Karpas-422 (cell line): ENCODE measurements at regions not wholly inside any gene's neighbourhood (a gene's known extent, or its start where the extent isn't known, plus 50 kb on each side); places are given as distances from the start of the nearest gene placed in this dataset.

Experiments used
- DNase-seq: peaks from one replicate; pipeline ENCODE4 v3.0.0-alpha.2; 2015
- H2AFZ ChIP-seq: fragments of 200-600 bp; sonication (generic); 2 replicates; pipeline ENCODE4 v1.6.1; 2014; ENCODE audit warnings: antibody characterized with exemption, low read length, mixed read lengths
- H3K27ac ChIP-seq: fragments of 200-600 bp; sonication (generic); 2 replicates; pipeline ENCODE4 v1.5.1; 2014; ENCODE audit warnings: mild to moderate bottlenecking, low read length, moderate library complexity
- H3K27me3 ChIP-seq: fragments of 200-600 bp; sonication (generic); 2 replicates; pipeline ENCODE4 v1.6.1; 2014; ENCODE audit warnings: low read length, mixed read lengths
- H3K36me3 ChIP-seq: fragments of 200-600 bp; sonication (generic); 2 replicates; pipeline ENCODE4 v1.6.1; 2014; ENCODE audit warnings: low read length, mixed read lengths; ENCODE audit not compliant: insufficient read depth
- H3K4me1 ChIP-seq: fragments of 200-600 bp; sonication (generic); 2 replicates; pipeline ENCODE4 v1.6.1; 2014; ENCODE audit warnings: mild to moderate bottlenecking, low read length, mixed read lengths
- H3K4me2 ChIP-seq: fragments of 200-600 bp; sonication (generic); 2 replicates; pipeline ENCODE4 v1.6.1; 2014; ENCODE audit warnings: low read length, low read depth, mild to moderate bottlenecking; ENCODE audit not compliant: poor library complexity, severe bottlenecking
- H3K4me3 ChIP-seq: fragments of 200-600 bp; sonication (generic); 2 replicates; pipeline ENCODE4 v1.5.1; 2014; ENCODE audit warnings: mild to moderate bottlenecking, antibody characterized with exemption, low read length, mixed read lengths
- H3K79me2 ChIP-seq: fragments of 200-600 bp; sonication (generic); 2 replicates; pipeline ENCODE4 v1.6.1; 2014; ENCODE audit warnings: mild to moderate bottlenecking, low read length, mixed read lengths
- H3K9ac ChIP-seq: fragments of 200-600 bp; sonication (generic); 2 replicates; pipeline ENCODE4 v1.6.0; 2014; ENCODE audit warnings: low read length
- H3K9me2 ChIP-seq: fragments of 200-600 bp; sonication (generic), shearing (Covaris generic); replicated peaks from 2 replicates; pipeline ENCODE4 v1.6.0; 2014; ENCODE audit warnings: mild to moderate bottlenecking, low read length, moderate library complexity; ENCODE audit not compliant: insufficient read depth
- H3K9me3 ChIP-seq: fragments of 300-700, 200-600 bp; sonication (generic); 2 replicates; pipeline ENCODE4 v1.6.1; 2014; ENCODE audit warnings: low read length, mixed read lengths
- H4K20me1 ChIP-seq: fragments of 200-600 bp; sonication (generic); 2 replicates; pipeline ENCODE4 v1.6.1; 2014; ENCODE audit warnings: mild to moderate bottlenecking, antibody characterized with exemption, low read length, low read depth; ENCODE audit not compliant: insufficient read depth

- Histone ChIP-seq H4K20me1 (no peaks in the 10 kb centered on the region), H3K4me2 (no peak overlapping the region), H3K36me3 (no peaks in the 10 kb centered on the region), H3K4me3 (no peak overlapping the region), H2AFZ (no peak overlapping the region), H3K4me1 (no peaks in the 10 kb centered on the region), H3K9me3 (no peaks in the 10 kb centered on the region), H3K79me2 (no peaks in the 10 kb centered on the region), H3K27me3 (no peaks in the 10 kb centered on the region), H3K9me2 (no peaks in the 10 kb centered on the region), H3K9ac (no peak overlapping the region), H3K27ac (no peak overlapping the region)
- DNase-seq = no peak
Measured at GRCh38 chr4:15314974-15315373, 112.9 kb upstream of the C1QTNF7 start.

GRCh38 chr4:15317246-15317645, 110.6 kb upstream of the C1QTNF7 start:
- Histone ChIP-seq H3K4me1 (no peaks in the 10 kb centered on the region), H3K9me3 (no peaks in the 10 kb centered on the region), H3K27ac (no peak overlapping the region), H4K20me1 (0 out of 2 replicates have a peak, but pooled peaks cover 3% of the 10 kb centered on the region), H3K9me2 (no peaks in the 10 kb centered on the region), H3K4me2 (no peak overlapping the region), H3K36me3 (no peaks in the 10 kb centered on the region), H2AFZ (no peak overlapping the region), H3K9ac (no peak overlapping the region), H3K4me3 (no peak overlapping the region), H3K27me3 (no peaks in the 10 kb centered on the region), H3K79me2 (no peaks in the 10 kb centered on the region)
- DNase-seq = no peak

- no peak overlapping the region for H2AFZ ChIP-seq
Measured at GRCh38 chr4:15318621-15319348, 109.0 kb upstream of the C1QTNF7 start.

GRCh38 chr4:15320121-15320678, 107.6 kb upstream of the C1QTNF7 start:
- no peaks in the 10 kb centered on the region for H3K36me3 ChIP-seq
- no peaks in the 10 kb centered on the region for H3K9me2 ChIP-seq
- H3K4me2 ChIP-seq = no peak overlapping the region
- no peak overlapping the region for H2AFZ ChIP-seq
- no peaks in the 10 kb centered on the region for H3K27me3 ChIP-seq
- no peaks in the 10 kb centered on the region for H3K4me1 ChIP-seq
- DNase-seq = no peak
- H3K9ac ChIP-seq = no peak overlapping the region
- no peaks in the 10 kb centered on the region for H3K79me2 ChIP-seq
- H3K4me3 ChIP-seq = no peak overlapping the region
- H4K20me1 ChIP-seq = 0 out of 2 replicates have a peak, but pooled peaks cover 3% of the 10 kb centered on the region
- H3K9me3 ChIP-seq = no peaks in the 10 kb centered on the region
- H3K27ac ChIP-seq = no peak overlapping the region

More at GRCh38 chr4:15318621-15319348, 109.0 kb upstream of the C1QTNF7 start:
- Histone ChIP-seq H3K4me1 (no peaks in the 10 kb centered on the region), H3K79me2 (no peaks in the 10 kb centered on the region), H3K27me3 (no peaks in the 10 kb centered on the region), H3K9me2 (no peaks in the 10 kb centered on the region), H3K36me3 (no peaks in the 10 kb centered on the region), H3K9ac (no peak overlapping the region), H3K4me2 (no peak overlapping the region), H3K9me3 (no peaks in the 10 kb centered on the region), H3K4me3 (no peak overlapping the region), H3K27ac (no peak overlapping the region), H4K20me1 (0 out of 2 replicates have a peak, but pooled peaks cover 3% of the 10 kb centered on the region)
- no peak for DNase-seq

GRCh38 chr4:15322006-15322405, 105.8 kb upstream of the C1QTNF7 start:
- H2AFZ ChIP-seq = no peak overlapping the region
- no peak overlapping the region for H3K4me3 ChIP-seq
- no peak overlapping the region for H3K4me2 ChIP-seq
- H3K9me2 ChIP-seq = no peaks in the 10 kb centered on the region
- H3K9ac ChIP-seq = no peak overlapping the region
- no peak for DNase-seq
- H3K4me1 ChIP-seq = no peaks in the 10 kb centered on the region
- no peaks in the 10 kb centered on the region for H3K36me3 ChIP-seq
- no peaks in the 10 kb centered on the region for H3K9me3 ChIP-seq
- H3K79me2 ChIP-seq = no peaks in the 10 kb centered on the region
- H4K20me1 ChIP-seq = 0 out of 2 replicates have a peak, but pooled peaks cover 3% of the 10 kb centered on the region
- no peak overlapping the region for H3K27ac ChIP-seq
- H3K27me3 ChIP-seq = no peaks in the 10 kb centered on the region

DNA sequence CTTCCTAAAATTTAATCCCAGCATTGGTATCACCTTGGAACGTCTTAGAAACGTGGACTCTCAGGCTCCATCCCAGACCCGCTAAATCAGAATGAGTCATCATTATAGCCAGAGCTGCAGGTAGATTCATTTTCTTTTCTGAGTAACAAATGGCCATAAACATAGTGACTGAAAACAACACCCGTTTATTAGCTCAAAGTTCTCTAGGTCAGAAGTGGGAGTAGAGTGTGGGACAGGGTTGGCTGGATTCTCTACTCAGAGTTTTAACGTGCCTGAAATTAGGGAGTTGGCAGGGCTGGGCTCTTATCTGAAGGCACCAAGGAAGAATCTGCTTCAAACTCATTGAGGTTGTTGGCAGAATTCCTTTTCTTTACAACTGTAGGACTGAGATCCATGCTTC, 101.8 kb upstream of the C1QTNF7 start:
- Histone ChIP-seq H3K9ac (no peak overlapping the region), H3K9me2 (no peaks in the 10 kb centered on the region), H3K4me3 (no peak overlapping the region), H3K79me2 (no peaks in the 10 kb centered on the region), H3K4me2 (no peak overlapping the region), H3K9me3 (no peaks in the 10 kb centered on the region), H4K20me1 (no peaks in the 10 kb centered on the region), H3K27me3 (no peaks in the 10 kb centered on the region; the same call in 1 of the 2 replicates), H2AFZ (no peak overlapping the region), H3K4me1 (no peaks in the 10 kb centered on the region), H3K27ac (no peak overlapping the region), H3K36me3 (no peaks in the 10 kb centered on the region)
- DNase-seq = no peak

DNA sequence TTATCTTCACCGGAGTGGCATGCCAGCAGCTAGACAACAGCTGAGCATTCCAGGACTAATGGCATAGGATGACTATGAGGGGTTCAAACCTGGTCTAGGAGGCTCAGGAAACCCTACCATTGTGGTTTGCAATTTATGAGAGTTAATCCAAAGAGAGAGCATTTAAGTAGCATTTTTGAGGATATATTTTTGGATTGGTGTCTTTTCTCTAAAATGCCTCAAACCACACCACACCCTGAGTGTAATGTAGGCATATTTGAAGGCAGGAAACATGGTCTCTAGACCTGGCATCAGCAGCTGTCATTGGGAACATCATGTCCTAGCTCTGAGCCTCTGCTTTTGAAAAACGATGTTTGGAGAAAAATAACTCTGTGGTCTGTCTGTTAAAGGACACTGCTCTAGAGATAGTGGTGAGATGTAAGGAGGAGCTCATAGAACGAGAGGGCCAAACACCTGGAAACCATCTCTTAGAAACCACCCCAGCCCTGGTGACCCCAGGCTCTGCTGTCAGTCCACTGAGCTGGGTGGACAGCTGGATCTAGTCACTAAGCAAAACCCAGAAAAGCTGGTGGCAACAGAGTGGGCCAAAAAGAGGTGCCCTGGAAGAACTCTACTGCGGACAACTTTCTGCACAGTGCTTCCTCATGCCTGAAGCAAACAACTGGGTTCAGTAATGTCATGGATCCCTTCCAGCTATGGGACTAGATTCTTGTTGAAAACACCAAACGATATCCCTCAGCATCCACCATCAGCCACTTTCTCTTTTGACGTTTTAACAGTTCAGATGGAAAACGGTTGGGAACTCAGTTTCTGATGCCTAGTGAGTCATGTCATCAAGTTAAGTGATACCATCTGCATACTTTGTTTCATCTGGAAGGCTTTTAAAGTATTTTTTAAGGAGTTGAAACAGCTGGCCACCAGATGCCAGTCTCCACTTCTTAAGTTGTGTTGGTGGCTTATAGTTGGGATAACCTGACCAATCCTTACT, 100.2 kb upstream of the C1QTNF7 start:
- no peaks in the 10 kb centered on the region for H3K9me2 ChIP-seq
- DNase-seq = no peak
- no peaks in the 10 kb centered on the region for H3K4me1 ChIP-seq
- H3K36me3 ChIP-seq = no peaks in the 10 kb centered on the region
- no peaks in the 10 kb centered on the region for H3K9me3 ChIP-seq
- H3K4me3 ChIP-seq = no peak overlapping the region
- H3K79me2 ChIP-seq = no peaks in the 10 kb centered on the region
- no peak overlapping the region for H3K9ac ChIP-seq
- no peaks in the 10 kb centered on the region; the same call in 1 of the 2 replicates for H3K27me3 ChIP-seq
- no peak overlapping the region for H2AFZ ChIP-seq
- H3K27ac ChIP-seq = no peak overlapping the region
- no peaks in the 10 kb centered on the region for H4K20me1 ChIP-seq
- no peak overlapping the region for H3K4me2 ChIP-seq

DNA sequence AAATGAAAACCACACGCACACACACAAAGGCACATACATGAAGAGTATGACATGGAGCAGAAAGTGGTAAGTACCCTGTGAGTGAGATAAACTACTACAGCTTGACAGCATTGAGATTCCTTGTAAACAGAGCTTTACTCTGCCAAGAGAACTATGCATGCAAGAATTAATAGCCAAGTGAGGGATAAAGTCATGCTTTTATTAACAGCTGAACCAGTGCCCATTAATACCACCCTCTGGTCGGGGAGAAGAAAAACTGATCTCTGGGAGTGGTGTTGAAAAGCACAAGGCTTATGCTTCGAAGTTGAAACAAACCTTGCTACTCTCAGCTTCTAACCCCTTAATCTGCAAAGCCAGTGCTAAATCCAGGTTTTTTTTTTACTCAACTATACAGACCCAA, 95.9 kb upstream of the C1QTNF7 start:
- Histone ChIP-seq H4K20me1 (no peaks in the 10 kb centered on the region), H3K9me3 (no peaks in the 10 kb centered on the region), H3K9me2 (no peaks in the 10 kb centered on the region), H3K9ac (no peak overlapping the region), H2AFZ (no peak overlapping the region), H3K4me2 (no peak overlapping the region), H3K4me3 (no peak overlapping the region), H3K27me3 (no peaks in the 10 kb centered on the region; the same call in 1 of the 2 replicates), H3K4me1 (no peaks in the 10 kb centered on the region), H3K27ac (no peak overlapping the region), H3K79me2 (no peaks in the 10 kb centered on the region), H3K36me3 (no peaks in the 10 kb centered on the region)
- no peak for DNase-seq
